Ovary (tissue), 7 donors: ENCODE measurements at regions not wholly inside any gene's neighbourhood (a gene's known extent, or its start where the extent isn't known, plus 50 kb on each side); places are given as distances from the start of the nearest gene placed in this dataset.

ENCODE experiments used
- DNase-seq, 5 donors: peaks; one replicate each; pipeline ENCODE4 v3.0.0-alpha.2; 2019 to 2020
- H3K27ac ChIP-seq, 2 donors: fragments of 200-600 bp; one replicate each; pipeline versions ENCODE4 v1.5.1 to v1.8.0; 2019 to 2022
- H3K27me3 ChIP-seq: fragments of 200-600 bp; one replicate; pipeline ENCODE4 v1.8.0; 2022
- H3K36me3 ChIP-seq: fragments of 200-600 bp; sonication (generic); one replicate; pipeline ENCODE4 v1.5.1; 2019
- H3K4me1 ChIP-seq: one replicate; pipeline ENCODE4 v1.8.1; 2013; ENCODE audit warnings: mild to moderate bottlenecking, moderate library complexity; ENCODE audit not compliant: insufficient read depth
- H3K4me3 ChIP-seq: fragments of 200-600 bp; sonication (generic); one replicate; pipeline ENCODE4 v1.5.1; 2017
- H3K9me3 ChIP-seq, 2 donors: fragments of 200-600 bp in 1 of 2; sonication (generic) in 1 of 2; one replicate each; pipeline versions ENCODE4 v1.5.1 to v1.8.1; 2013 to 2019; ENCODE audit warnings: mild to moderate bottlenecking in 1 of 2, moderate library complexity in 1 of 2
- EP300 ChIP-seq: sonication (generic); formaldehyde crosslinking; IDR thresholded peaks from one replicate; pipeline ENCODE4 v1.6.1; 2017; ENCODE audit warnings: antibody characterized with exemption
- POLR2A ChIP-seq: fragments of 450-650 bp; IDR thresholded peaks from one replicate; pipeline ENCODE4 v1.6.1; 2017; ENCODE audit warnings: antibody characterized with exemption, mild to moderate bottlenecking, moderate library complexity
- WGBS, 3 donors: extraction: QIAGEN DNeasy Blood & Tissue Kit in 1 of 3; methylation state at CpG; one replicate each; pipeline versions ENCODE4 v1.1.5 to v1.1.7; 2013 to 2017; 5-methylcytosine and 5-hydroxymethylcytosine counted together
- intact Hi-C, 4 donors: fragments of 100-400 bp; cut with DNase I; formaldehyde crosslinking; loops; one replicate each; pipeline versions ENCODE4 v1.11.0 to v1.15.1; 2022 to 2023
- TF ChIP-seq, protein P1 (sequence below), 3 donors: fragments of 450-650 bp in 2 of 3; fragments of 200-600 bp in 1 of 3; IDR thresholded peaks; one replicate each; pipeline versions ENCODE4 v1.5.1 to v1.8.0; 2016 to 2022; ENCODE audit warnings: antibody characterized with exemption in 3 of 3, mild to moderate bottlenecking in 1 of 3
- donor health status: DM: no; HTN: no; CAD: no; lungs with moderate emphysema.
- donor health status: DM: no; HTN: no; CAD: no.
- donor health status: Bipolar disorder and iron deficiency.
- donor health status: DM: no; HTN: no; CAD: no.
- donor health status: DM: yes; HTN: yes; CAD: no.

DNA sequence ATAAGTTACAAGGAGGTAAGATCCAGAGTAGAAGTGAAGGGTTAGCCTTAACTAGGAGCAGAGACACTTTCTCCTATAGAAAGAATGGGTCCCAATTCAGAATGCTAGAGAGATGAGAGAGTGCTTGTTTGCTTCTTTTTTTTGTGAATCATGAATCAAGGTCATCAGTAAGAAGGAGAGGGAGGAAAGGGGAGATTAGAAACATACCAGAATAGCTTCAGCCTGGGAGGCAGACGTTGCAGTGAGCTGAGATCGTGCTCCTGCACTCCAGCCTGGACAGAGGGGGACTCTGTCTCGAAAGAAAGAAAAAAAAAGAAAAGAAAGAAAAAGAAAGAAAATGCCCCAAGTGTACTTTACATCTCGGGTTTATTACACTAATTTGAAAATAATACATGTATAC, 55.8 kb upstream of the SLC35F5 start:
- DNase-seq = no peak
- peaks cover 2% of the 10 kb centered on the region for H3K4me1 ChIP-seq
- no peaks in the 10 kb centered on the region for H3K36me3 ChIP-seq
- TF ChIP-seq POLR2A = no peak
- TF ChIP-seq, protein P1, sequence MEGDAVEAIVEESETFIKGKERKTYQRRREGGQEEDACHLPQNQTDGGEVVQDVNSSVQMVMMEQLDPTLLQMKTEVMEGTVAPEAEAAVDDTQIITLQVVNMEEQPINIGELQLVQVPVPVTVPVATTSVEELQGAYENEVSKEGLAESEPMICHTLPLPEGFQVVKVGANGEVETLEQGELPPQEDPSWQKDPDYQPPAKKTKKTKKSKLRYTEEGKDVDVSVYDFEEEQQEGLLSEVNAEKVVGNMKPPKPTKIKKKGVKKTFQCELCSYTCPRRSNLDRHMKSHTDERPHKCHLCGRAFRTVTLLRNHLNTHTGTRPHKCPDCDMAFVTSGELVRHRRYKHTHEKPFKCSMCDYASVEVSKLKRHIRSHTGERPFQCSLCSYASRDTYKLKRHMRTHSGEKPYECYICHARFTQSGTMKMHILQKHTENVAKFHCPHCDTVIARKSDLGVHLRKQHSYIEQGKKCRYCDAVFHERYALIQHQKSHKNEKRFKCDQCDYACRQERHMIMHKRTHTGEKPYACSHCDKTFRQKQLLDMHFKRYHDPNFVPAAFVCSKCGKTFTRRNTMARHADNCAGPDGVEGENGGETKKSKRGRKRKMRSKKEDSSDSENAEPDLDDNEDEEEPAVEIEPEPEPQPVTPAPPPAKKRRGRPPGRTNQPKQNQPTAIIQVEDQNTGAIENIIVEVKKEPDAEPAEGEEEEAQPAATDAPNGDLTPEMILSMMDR (IDR thresholded peaks at IDR 0.05) = no peak
- no peak for TF ChIP-seq EP300
- intact Hi-C loops = no loop called here
- H3K27ac ChIP-seq = no peak overlapping the region
- no peaks in the 10 kb centered on the region for H3K9me3 ChIP-seq
- no peak overlapping the region for H3K4me3 ChIP-seq
- 3 to 19% (median 6%) methylated on average over 4 of the region's 4 CpGs for WGBS, 3 donors
- no peaks in the 10 kb centered on the region for H3K27me3 ChIP-seq

DNA sequence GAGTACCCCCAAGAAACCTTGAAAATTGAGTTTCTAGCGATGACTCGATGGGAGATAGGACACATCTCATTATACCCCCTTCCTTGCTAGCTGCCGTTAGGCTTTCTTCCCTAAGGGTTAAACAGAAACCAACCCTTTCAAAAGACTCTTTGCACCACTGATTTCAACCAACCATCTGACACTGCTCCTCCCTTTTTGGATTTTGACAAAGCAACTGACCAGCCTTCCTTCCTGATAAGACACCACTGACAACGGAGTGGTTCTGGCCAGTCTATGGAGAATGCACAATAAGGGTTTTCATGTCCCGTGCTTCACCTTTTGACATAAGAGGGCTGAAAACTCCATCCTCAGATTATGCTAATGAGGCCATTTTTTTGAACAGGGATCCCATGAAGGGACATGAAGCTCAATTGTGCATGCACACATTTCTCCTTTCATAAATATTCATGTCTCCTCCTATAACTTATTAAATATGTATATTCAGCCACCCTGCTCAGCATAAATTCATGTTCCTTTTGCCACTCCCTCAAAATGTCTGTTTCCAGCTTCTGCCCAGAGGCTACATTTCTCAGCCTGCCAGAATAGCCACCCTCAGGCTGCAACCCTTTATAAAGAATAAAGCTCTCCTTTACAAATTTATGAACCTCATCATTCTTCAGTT, 52.8 kb upstream of the SLC35F5 start:
- no peaks in the 10 kb centered on the region for H3K36me3 ChIP-seq
- no peak overlapping the region for H3K27ac ChIP-seq
- H3K4me3 ChIP-seq = no peak overlapping the region
- H3K4me1 ChIP-seq = peaks cover 2% of the 10 kb centered on the region
- intact Hi-C loops = no loop called here
- H3K27me3 ChIP-seq = no peaks in the 10 kb centered on the region
- H3K9me3 ChIP-seq = no peaks in the 10 kb centered on the region
- DNase-seq = no peak
- WGBS, 3 donors = 90 to 94% (median 93%) methylated on average over 5 of the region's 5 CpGs
- TF ChIP-seq, protein P1 (IDR thresholded peaks at IDR 0.05) = no peak
- no peak for TF ChIP-seq EP300
- TF ChIP-seq POLR2A = no peak

DNA sequence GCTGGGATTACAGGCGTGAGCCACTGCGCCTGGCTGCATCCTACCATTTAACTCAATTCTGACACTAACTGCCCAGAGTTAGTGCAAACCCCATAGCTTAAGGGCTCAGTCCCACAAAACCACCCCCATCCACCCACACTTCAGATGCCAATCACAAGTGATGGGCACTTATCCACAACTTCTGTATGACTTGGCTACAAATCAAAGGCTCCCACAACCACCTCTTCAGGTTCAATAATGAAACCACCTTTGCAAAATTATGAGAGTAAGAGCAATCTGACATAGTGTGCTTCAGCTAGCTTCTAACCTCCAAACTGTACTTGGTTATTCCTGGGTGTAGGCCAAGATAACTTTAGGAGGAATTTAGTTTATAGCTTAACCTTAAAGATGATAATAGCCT, 51.3 kb upstream of the SLC35F5 start:
- Histone ChIP-seq H3K4me3 (no peak overlapping the region), H3K4me1 (peaks cover 2% of the 10 kb centered on the region), H3K27ac (no peak overlapping the region), H3K9me3 (no peaks in the 10 kb centered on the region), H3K27me3 (no peaks in the 10 kb centered on the region), H3K36me3 (no peaks in the 10 kb centered on the region)
- intact Hi-C loops = no loop called here
- no peak for DNase-seq
- WGBS, 3 donors = 96 to 100% (median 99%) methylated on average over 2 of the region's 2 CpGs
- TF ChIP-seq POLR2A (no peak), EP300 (no peak)
- TF ChIP-seq, protein P1 (IDR thresholded peaks at IDR 0.05) = no peak

DNA sequence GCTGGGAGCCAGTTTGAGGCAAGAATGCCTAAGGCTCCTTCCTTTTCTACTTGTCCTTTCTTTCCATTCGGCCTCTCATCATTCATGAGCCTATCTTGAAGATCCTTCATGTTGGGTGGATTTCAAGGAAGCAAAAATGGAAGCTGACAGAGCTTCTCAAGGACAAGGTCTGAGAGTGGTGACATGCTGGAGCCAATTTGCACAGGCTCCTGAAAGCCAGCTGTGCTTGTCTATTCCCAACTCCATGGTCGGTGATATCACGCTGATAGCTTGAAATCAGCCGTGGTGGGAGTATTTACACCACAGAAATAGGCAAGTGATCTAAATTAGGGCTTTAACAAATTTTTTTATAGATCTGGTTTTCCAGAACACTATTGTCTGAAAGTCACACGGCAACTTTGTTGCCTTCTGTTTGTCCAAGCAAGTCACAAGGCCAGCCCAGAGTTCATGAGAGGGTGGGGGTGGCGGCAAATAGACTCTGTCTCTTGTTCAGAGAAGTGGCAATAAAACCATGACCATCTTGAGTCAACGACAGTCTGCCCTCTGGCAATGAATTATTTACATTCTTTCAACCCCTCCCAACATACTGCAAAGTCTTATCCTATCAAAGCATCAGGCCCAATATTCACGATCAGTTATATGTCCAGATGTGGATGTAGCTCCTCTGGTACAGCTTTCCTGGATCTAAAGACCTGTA, 49.9 kb upstream of the SLC35F5 start:
- Histone ChIP-seq H3K9me3 (no peaks in the 10 kb centered on the region), H3K4me3 (no peak overlapping the region), H3K36me3 (no peaks in the 10 kb centered on the region), H3K4me1 (no peaks in the 10 kb centered on the region), H3K27ac (no peak overlapping the region), H3K27me3 (no peaks in the 10 kb centered on the region)
- WGBS, 3 donors = 87 to 89% (median 88%) methylated on average over 8 of the region's 8 CpGs
- DNase-seq = no peak
- intact Hi-C loops = no loop called here
- TF ChIP-seq, protein P1 (IDR thresholded peaks at IDR 0.05) = no peak
- TF ChIP-seq POLR2A = no peak
- no peak for TF ChIP-seq EP300
